Thoracic aorta (tissue), 2 donors: ENCODE measurements at regions not wholly inside any gene's neighbourhood (a gene's known extent, or its start where the extent isn't known, plus 50 kb on each side); places are given as distances from the start of the nearest gene placed in this dataset.

Experiments
- ATAC-seq: fragments of 150-250 bp; one replicate; pipeline ENCODE4 v1.8.0; 2017; ENCODE audit warnings: low read depth; ENCODE audit not compliant: insufficient number of reproducible peaks, low FRiP score
- DNase-seq: peaks from one replicate; pipeline ENCODE4 v3.0.0-alpha.2; 2020; ENCODE audit warnings: low spot score
- H3K27ac ChIP-seq, 2 donors: fragments of 200-600 bp; sonication (generic); 1 replicate in 1 of 2; 2 replicates in 1 of 2; pipeline ENCODE4 v1.5.1; 2016; ENCODE audit warnings: mild to moderate bottlenecking in 2 of 2, moderate library complexity in 2 of 2
- H3K27me3 ChIP-seq: fragments of 200-600 bp; sonication (generic); replicated peaks from 2 replicates; pipeline ENCODE4 v1.6.0; 2016; ENCODE audit warnings: mild to moderate bottlenecking; ENCODE audit not compliant: insufficient read depth
- H3K36me3 ChIP-seq: fragments of 200-600 bp; sonication (generic); one replicate; pipeline ENCODE4 v1.5.1; 2016
- H3K4me1 ChIP-seq, 2 donors: fragments of 200-600 bp; sonication (generic); 1 replicate in 1 of 2; 2 replicates in 1 of 2; pipeline versions ENCODE4 v1.5.1 to v1.6.0; 2016; ENCODE audit warnings: low read depth in 2 of 2, mild to moderate bottlenecking in 1 of 2; ENCODE audit not compliant: control insufficient read depth in 1 of 2
- H3K4me3 ChIP-seq: fragments of 200-600 bp; sonication (generic); 2 replicates; pipeline ENCODE4 v1.5.1; 2016; ENCODE audit warnings: mild to moderate bottlenecking
- H3K9me3 ChIP-seq: fragments of 200-600 bp; sonication (generic); 2 replicates; pipeline ENCODE4 v1.5.1; 2016
- TF ChIP-seq, protein P1 (sequence below): fragments of 200-600 bp; sonication (generic); IDR thresholded peaks from one replicate; pipeline ENCODE4 v1.5.1; 2019; ENCODE audit warnings: antibody characterized with exemption

DNA sequence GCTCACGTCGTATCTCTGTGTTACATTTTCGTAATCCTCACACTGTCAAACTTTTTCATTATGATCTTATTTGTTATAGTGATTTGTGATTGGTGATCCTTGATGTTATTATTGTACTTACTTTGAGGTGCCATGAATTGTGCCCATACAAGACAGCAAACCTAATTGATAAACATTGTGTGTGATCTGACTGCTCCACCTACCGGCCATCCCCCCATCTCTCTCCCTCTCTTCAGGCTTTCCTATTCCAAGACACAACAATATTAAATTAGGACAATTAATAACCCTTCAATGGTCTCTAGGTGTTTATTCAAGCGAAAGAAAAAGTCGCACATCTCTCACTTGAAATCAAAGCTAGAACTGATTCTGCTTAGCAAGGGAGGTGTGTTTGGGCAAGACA is 349.3 kb downstream of the RBM26 start:
- H3K27ac ChIP-seq = no peak overlapping the region
- H3K27me3 ChIP-seq = no peaks in the 10 kb centered on the region
- no peak overlapping the region for H3K4me3 ChIP-seq
- TF ChIP-seq, protein P1, sequence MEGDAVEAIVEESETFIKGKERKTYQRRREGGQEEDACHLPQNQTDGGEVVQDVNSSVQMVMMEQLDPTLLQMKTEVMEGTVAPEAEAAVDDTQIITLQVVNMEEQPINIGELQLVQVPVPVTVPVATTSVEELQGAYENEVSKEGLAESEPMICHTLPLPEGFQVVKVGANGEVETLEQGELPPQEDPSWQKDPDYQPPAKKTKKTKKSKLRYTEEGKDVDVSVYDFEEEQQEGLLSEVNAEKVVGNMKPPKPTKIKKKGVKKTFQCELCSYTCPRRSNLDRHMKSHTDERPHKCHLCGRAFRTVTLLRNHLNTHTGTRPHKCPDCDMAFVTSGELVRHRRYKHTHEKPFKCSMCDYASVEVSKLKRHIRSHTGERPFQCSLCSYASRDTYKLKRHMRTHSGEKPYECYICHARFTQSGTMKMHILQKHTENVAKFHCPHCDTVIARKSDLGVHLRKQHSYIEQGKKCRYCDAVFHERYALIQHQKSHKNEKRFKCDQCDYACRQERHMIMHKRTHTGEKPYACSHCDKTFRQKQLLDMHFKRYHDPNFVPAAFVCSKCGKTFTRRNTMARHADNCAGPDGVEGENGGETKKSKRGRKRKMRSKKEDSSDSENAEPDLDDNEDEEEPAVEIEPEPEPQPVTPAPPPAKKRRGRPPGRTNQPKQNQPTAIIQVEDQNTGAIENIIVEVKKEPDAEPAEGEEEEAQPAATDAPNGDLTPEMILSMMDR = no peak
- no peaks in the 10 kb centered on the region for H3K4me1 ChIP-seq
- ATAC-seq (no peak), DNase-seq (no peak)
- no peaks in the 10 kb centered on the region for H3K9me3 ChIP-seq
- H3K36me3 ChIP-seq = no peaks in the 10 kb centered on the region

DNA sequence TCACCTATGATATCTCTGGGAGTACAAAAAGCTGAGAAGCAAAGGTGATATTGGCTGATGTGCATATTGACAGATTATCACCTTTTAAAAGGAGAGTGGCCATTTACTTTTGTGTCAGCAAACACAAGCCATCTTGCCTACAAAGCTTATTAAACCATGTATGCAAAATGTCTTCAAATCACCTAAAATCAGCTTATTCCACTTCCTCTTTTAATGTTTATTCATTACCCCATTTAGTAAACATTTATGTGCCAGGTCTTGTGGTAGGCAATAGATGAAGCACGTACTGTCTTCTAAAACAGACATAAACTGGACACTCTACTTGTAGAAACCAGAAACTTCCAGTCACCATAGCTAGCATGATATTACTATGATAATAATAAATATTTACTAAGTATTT is 354.6 kb downstream of the RBM26 start:
- TF ChIP-seq, protein P1 = no peak
- Histone ChIP-seq H3K36me3 (no peaks in the 10 kb centered on the region), H3K9me3 (no peaks in the 10 kb centered on the region), H3K27me3 (no peaks in the 10 kb centered on the region), H3K27ac (no peak overlapping the region), H3K4me1 (no peaks in the 10 kb centered on the region), H3K4me3 (no peak overlapping the region)
- no peak for ATAC-seq
- DNase-seq = no peak

DNA sequence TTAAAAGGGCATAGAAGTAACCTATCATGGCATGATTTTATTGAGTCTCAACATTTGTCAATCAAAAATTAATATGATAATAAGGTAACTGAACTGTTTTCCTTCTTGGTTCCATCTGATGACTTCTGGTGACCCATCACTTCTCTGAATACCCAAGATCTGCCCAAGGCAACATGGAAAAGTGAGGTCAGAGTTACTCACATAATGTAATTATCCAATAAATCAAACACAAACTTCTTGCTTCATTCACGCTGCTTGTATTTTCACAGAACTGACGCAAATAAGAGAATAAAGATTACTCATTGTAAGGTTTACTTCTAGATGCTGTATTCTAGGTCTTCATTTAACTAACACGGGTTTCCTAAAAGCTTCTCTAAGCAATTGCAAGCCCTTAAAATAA is 361.6 kb downstream of the RBM26 start:
- DNase-seq = no peak
- Histone ChIP-seq H3K4me1 (no peaks in the 10 kb centered on the region), H3K4me3 (no peak overlapping the region), H3K27me3 (no peaks in the 10 kb centered on the region), H3K27ac (no peak overlapping the region), H3K36me3 (no peaks in the 10 kb centered on the region), H3K9me3 (no peaks in the 10 kb centered on the region)
- TF ChIP-seq, protein P1 = no peak
- no peak for ATAC-seq

DNA sequence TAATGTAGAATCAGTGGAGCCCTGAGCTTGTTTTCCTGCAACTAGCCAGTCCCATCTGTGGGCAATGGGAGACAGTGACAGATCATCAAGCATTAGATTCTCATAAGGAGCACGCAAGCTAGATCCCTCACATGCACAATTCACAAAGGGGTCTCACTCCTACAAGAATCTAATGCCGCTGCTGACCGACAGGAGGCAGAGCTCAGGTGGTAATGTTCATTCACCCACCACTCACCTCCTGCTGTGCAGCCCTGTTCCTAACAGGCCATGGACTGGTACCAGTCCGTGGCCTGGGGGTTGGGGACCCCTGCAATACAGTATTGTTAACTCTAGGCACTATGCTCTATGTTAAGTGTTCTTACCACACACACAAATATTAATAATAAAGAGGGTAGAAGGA is 362.8 kb downstream of the RBM26 start:
- Histone ChIP-seq H3K9me3 (no peaks in the 10 kb centered on the region), H3K27me3 (no peaks in the 10 kb centered on the region), H3K4me3 (no peak overlapping the region), H3K27ac (no peak overlapping the region), H3K4me1 (no peaks in the 10 kb centered on the region), H3K36me3 (no peaks in the 10 kb centered on the region)
- ATAC-seq (no peak), DNase-seq (no peak)
- TF ChIP-seq, protein P1 = no peak

DNA sequence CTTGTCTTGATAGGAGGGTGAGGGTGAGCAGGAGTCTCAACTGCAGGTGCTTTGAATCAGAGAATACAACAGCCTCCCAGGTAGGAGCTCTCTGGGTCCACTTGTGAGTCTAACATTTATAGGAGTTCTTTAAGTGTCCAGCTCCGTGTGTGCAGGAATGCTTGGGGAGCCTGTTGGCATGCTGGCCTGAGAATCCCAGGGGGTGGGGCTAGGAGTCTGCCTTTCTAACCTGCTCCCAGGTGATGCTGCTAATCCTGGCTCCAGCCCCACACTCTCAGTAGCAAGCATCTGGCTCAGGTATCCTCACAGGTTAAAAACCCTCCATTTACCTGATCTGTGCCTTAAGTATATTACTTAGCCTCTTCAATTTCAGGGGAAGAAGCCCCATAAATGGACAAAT is 368.9 kb downstream of the RBM26 start:
- H3K4me3 ChIP-seq = no peak overlapping the region
- DNase-seq (no peak), ATAC-seq (no peak)
- H3K4me1 ChIP-seq = no peaks in the 10 kb centered on the region
- H3K27me3 ChIP-seq = no peaks in the 10 kb centered on the region
- H3K9me3 ChIP-seq = no peaks in the 10 kb centered on the region
- TF ChIP-seq, protein P1 = no peak
- H3K27ac ChIP-seq = no peak overlapping the region
- H3K36me3 ChIP-seq = no peaks in the 10 kb centered on the region
